AG04450 (cell line): ENCODE measurements at regions not wholly inside any gene's neighbourhood (a gene's known extent, or its start where the extent isn't known, plus 50 kb on each side); places are given as distances from the start of the nearest gene placed in this dataset.

Experiments used
- CTCF ChIA-PET: fragments of 300-600, 350-600 bp; formaldehyde crosslinking; extraction: SDS; loops from one replicate; lab custom pipeline; 2022; ENCODE audit warnings: antibody characterized with exemption, inconsistent platforms; lab: Charles Lee
- POLR2A ChIA-PET: fragments of 350-600 bp; formaldehyde crosslinking; extraction: SDS; loops from one replicate; lab custom pipeline; 2021; ENCODE audit warnings: antibody characterized with exemption, inconsistent platforms; lab: Yijun Ruan, JAX
- DNase-seq: peaks from one replicate; pipeline ENCODE4 v3.0.0-alpha.2; 2011; ENCODE audit warnings: low read depth, low spot score
- H3K27ac ChIP-seq: one replicate; pipeline ENCODE4 v1.5.1; 2012; ENCODE audit warnings: low read depth, low read length, control low read depth
- H3K27me3 ChIP-seq: one replicate; pipeline ENCODE4 v1.6.0; 2012; ENCODE audit warnings: low read length; ENCODE audit not compliant: control insufficient read depth, insufficient read depth
- H3K4me3 ChIP-seq: 2 replicates; pipeline ENCODE4 v1.5.1; 2011; ENCODE audit warnings: mild to moderate bottlenecking, low read depth, low read length, control low read depth
- H3K9me3 ChIP-seq: 2 replicates; pipeline ENCODE4 v1.5.1; 2012; ENCODE audit warnings: low read length; ENCODE audit not compliant: control insufficient read depth, insufficient read depth
- CTCF ChIP-seq: IDR thresholded peaks from 2 replicates; pipeline ENCODE4 v1.5.1; 2011; ENCODE audit warnings: low read depth, low read length, control low read depth, inconsistent platforms

GRCh38 chr2:2744958-2745715, 414.1 kb upstream of the MYT1L start:
- CTCF ChIA-PET = no interaction called here
- H3K27ac ChIP-seq = no peak overlapping the region
- H3K27me3 ChIP-seq = no peaks in the 10 kb centered on the region
- POLR2A ChIA-PET = no interaction called here
- no peak overlapping the region for H3K4me3 ChIP-seq
- no peak for DNase-seq
- TF ChIP-seq CTCF = no peak
- H3K9me3 ChIP-seq = peaks cover 62% of the 10 kb centered on the region

GRCh38 chr2:2744107-2744506, 413.0 kb upstream of the MYT1L start:
- CTCF ChIA-PET = no interaction called here
- no peaks in the 10 kb centered on the region for H3K27me3 ChIP-seq

GRCh38 chr2:2743164-2743571, 412.1 kb upstream of the MYT1L start:
- POLR2A ChIA-PET = no interaction called here
- peaks cover 62% of the 10 kb centered on the region for H3K9me3 ChIP-seq
- H3K27ac ChIP-seq = no peak overlapping the region
- TF ChIP-seq CTCF = no peak
- CTCF ChIA-PET = no interaction called here
- no peaks in the 10 kb centered on the region for H3K27me3 ChIP-seq
- no peak for DNase-seq
- H3K4me3 ChIP-seq = no peak overlapping the region

More at GRCh38 chr2:2744107-2744506, 413.0 kb upstream of the MYT1L start:
- no peak overlapping the region for H3K4me3 ChIP-seq
- POLR2A ChIA-PET = no interaction called here
- no peak overlapping the region for H3K27ac ChIP-seq
- TF ChIP-seq CTCF = no peak
- peaks cover 62% of the 10 kb centered on the region for H3K9me3 ChIP-seq
- no peak for DNase-seq

- peaks cover 58% of the 10 kb centered on the region for H3K9me3 ChIP-seq
- CTCF ChIA-PET = no interaction called here
- H3K4me3 ChIP-seq = no peak overlapping the region
- H3K27me3 ChIP-seq = no peaks in the 10 kb centered on the region
- DNase-seq = no peak
- POLR2A ChIA-PET = no interaction called here
- TF ChIP-seq CTCF = no peak
- H3K27ac ChIP-seq = no peak overlapping the region
Measured at GRCh38 chr2:2742726-2743125, 411.7 kb upstream of the MYT1L start.

- H3K9me3 ChIP-seq = peaks cover 48% of the 10 kb centered on the region
- H3K4me3 ChIP-seq = no peak overlapping the region
- H3K27ac ChIP-seq = no peak overlapping the region
- TF ChIP-seq CTCF = no peak
- ChIA-PET CTCF (no interaction called here), POLR2A (no interaction called here)
- no peak for DNase-seq
- H3K27me3 ChIP-seq = no peaks in the 10 kb centered on the region
Measured at GRCh38 chr2:2740238-2740775, 409.2 kb upstream of the MYT1L start.
